Lower lobe of right lung (tissue), 2 donors: ENCODE measurements at regions not wholly inside any gene's neighbourhood (a gene's known extent, or its start where the extent isn't known, plus 50 kb on each side); places are given as distances from the start of the nearest gene placed in this dataset.

Experiments
- ATAC-seq, 2 donors: fragments of 200-7000 bp; cut with Tn5 transposase; one replicate each; pipeline ENCODE4 v1.9.1; 2020 to 2022; ENCODE audit warnings: mild to moderate bottlenecking in 2 of 2, moderate library complexity in 2 of 2
- DNase-seq: peaks from one replicate; pipeline ENCODE4 v3.0.0-alpha.2; 2020
- H3K27ac ChIP-seq: fragments of 200-600 bp; one replicate; pipeline ENCODE4 v1.8.0; 2022
- H3K27me3 ChIP-seq: fragments of 200-600 bp; one replicate; pipeline ENCODE4 v1.8.0; 2022; ENCODE audit warnings: low read depth
- H3K36me3 ChIP-seq: fragments of 200-600 bp; one replicate; pipeline ENCODE4 v1.8.0; 2022; ENCODE audit warnings: mild to moderate bottlenecking
- H3K4me1 ChIP-seq: fragments of 200-600 bp; one replicate; pipeline ENCODE4 v1.8.0; 2022
- H3K4me3 ChIP-seq: fragments of 200-600 bp; one replicate; pipeline ENCODE4 v1.8.0; 2022; ENCODE audit warnings: mild to moderate bottlenecking
- H3K9me3 ChIP-seq: fragments of 200-600 bp; one replicate; pipeline ENCODE4 v1.8.0; 2022
- intact Hi-C: fragments of 100-400 bp; cut with DNase I; formaldehyde crosslinking; loops from one replicate; pipeline ENCODE4 v1.11.0; 2022
- TF ChIP-seq, protein P1 (sequence below): fragments of 200-600 bp; IDR thresholded peaks from one replicate; pipeline ENCODE4 v1.8.0; 2022; ENCODE audit warnings: antibody characterized with exemption, mild to moderate bottlenecking
- donor health status: DM: no; HTN: yes; CAD: no; lungs with severe emphysema.

GRCh38 chr18:68355637-68356036 is 359.3 kb downstream of the TMX3 start:
- Histone ChIP-seq H3K4me1 (no peaks in the 10 kb centered on the region), H3K27me3 (no peaks in the 10 kb centered on the region), H3K36me3 (no peaks in the 10 kb centered on the region), H3K9me3 (peaks cover 4% of the 10 kb centered on the region), H3K4me3 (no peak overlapping the region), H3K27ac (no peak overlapping the region)
- intact Hi-C loops, result no loop called here
- DNase-seq, result no peak
- no peak for ATAC-seq
- TF ChIP-seq, protein P1, sequence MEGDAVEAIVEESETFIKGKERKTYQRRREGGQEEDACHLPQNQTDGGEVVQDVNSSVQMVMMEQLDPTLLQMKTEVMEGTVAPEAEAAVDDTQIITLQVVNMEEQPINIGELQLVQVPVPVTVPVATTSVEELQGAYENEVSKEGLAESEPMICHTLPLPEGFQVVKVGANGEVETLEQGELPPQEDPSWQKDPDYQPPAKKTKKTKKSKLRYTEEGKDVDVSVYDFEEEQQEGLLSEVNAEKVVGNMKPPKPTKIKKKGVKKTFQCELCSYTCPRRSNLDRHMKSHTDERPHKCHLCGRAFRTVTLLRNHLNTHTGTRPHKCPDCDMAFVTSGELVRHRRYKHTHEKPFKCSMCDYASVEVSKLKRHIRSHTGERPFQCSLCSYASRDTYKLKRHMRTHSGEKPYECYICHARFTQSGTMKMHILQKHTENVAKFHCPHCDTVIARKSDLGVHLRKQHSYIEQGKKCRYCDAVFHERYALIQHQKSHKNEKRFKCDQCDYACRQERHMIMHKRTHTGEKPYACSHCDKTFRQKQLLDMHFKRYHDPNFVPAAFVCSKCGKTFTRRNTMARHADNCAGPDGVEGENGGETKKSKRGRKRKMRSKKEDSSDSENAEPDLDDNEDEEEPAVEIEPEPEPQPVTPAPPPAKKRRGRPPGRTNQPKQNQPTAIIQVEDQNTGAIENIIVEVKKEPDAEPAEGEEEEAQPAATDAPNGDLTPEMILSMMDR, result no peak

- Histone ChIP-seq H3K9me3 (peaks cover 4% of the 10 kb centered on the region), H3K27ac (no peak overlapping the region), H3K27me3 (no peaks in the 10 kb centered on the region), H3K4me3 (no peak overlapping the region), H3K4me1 (no peaks in the 10 kb centered on the region), H3K36me3 (no peaks in the 10 kb centered on the region)
- ATAC-seq (no peak), DNase-seq (no peak)
- TF ChIP-seq, protein P1, result no peak
- intact Hi-C loops, result no loop called here
Observed at GRCh38 chr18:68354176-68354575, 360.7 kb downstream of the TMX3 start.

DNA sequence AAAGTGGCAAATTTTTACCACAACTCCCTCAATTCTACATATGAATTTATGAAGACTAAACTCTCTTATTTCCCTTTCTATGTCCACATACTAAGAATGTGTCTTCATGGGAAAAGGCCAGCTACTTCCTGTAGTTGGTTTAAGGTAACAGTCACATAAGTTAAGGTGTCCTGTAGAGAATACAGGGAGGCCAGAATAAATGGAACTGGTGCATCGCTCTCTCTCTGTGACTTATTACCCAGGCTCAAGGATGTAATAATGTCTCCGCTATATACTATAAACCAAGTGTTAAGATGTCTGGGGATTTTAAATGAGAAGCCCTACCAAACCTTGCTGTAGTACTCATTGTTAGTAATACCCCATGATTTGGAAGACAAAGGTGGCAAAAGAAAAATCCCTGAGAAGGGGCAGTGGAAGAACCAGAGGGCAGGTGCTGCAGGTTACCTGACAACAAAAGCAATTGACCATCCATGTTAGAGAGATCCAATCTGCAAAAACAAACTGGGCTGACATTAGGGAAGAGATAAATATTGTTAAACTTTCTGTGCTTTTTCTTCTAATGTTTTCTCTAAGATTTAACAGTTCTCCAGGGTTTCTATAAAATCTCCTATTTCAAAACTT is 372.8 kb downstream of the TMX3 start:
- no peak overlapping the region for H3K4me3 ChIP-seq
- no peaks in the 10 kb centered on the region for H3K4me1 ChIP-seq
- no peak overlapping the region for H3K27ac ChIP-seq
- TF ChIP-seq, protein P1, result no peak
- H3K9me3 ChIP-seq, result no peaks in the 10 kb centered on the region
- no peaks in the 10 kb centered on the region for H3K27me3 ChIP-seq
- no peak for DNase-seq
- no peaks in the 10 kb centered on the region for H3K36me3 ChIP-seq
- no peak for ATAC-seq
- intact Hi-C loops, result no loop called here

DNA sequence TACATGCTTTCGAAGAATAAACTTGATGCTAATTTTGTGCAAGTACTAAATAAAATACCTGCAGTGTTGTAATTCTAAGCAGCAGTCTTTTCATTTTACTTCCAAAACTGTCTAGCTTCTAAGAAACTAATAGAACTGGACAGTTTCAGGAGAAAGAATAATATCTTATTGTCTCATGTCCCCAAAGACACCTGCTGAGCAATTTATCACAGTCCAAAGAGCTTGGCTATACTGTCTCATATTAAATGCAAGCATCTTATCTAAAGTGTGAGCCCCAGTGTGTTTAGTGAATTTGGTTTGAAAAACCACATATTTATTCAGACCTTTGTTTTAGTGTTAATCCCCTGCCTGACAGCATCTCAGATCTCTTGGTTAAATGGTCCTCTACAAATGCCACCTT is 374.3 kb downstream of the TMX3 start:
- Histone ChIP-seq H3K36me3 (no peaks in the 10 kb centered on the region), H3K9me3 (no peaks in the 10 kb centered on the region), H3K27me3 (no peaks in the 10 kb centered on the region), H3K4me1 (no peaks in the 10 kb centered on the region), H3K4me3 (no peak overlapping the region), H3K27ac (no peak overlapping the region)
- intact Hi-C loops, result no loop called here
- ATAC-seq (no peak), DNase-seq (no peak)
- TF ChIP-seq, protein P1, result no peak

GRCh38 chr18:68330658-68331057 is 384.2 kb downstream of the TMX3 start:
- Histone ChIP-seq H3K4me1 (no peaks in the 10 kb centered on the region), H3K4me3 (no peak overlapping the region), H3K27me3 (no peaks in the 10 kb centered on the region), H3K36me3 (no peaks in the 10 kb centered on the region), H3K9me3 (no peaks in the 10 kb centered on the region), H3K27ac (no peak overlapping the region)
- ATAC-seq (no peak), DNase-seq (no peak)
- TF ChIP-seq, protein P1, result no peak
- intact Hi-C loops, result no loop called here

DNA sequence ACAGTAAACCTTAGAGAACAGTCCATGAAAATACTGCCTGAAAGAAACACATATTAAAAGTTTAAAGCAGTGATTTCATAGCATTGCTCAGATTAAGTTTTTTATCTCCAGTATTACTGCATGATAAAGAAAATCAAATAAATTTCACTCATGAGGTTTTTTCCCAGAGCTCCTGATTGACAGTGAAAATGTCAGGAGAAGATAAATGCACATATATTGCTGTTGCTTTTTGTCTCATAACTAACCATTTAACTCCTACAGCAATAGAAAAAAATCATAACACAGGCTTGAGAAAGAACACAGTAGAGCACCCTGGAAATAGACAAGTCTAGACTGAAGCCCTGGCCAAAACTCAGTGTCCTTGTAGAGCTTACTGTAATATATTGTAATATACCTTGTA is 391.0 kb downstream of the TMX3 start:
- no peaks in the 10 kb centered on the region for H3K36me3 ChIP-seq
- TF ChIP-seq, protein P1, result no peak
- H3K4me1 ChIP-seq, result no peaks in the 10 kb centered on the region
- no peaks in the 10 kb centered on the region for H3K9me3 ChIP-seq
- no peak overlapping the region for H3K27ac ChIP-seq
- no peak for DNase-seq
- no peaks in the 10 kb centered on the region for H3K27me3 ChIP-seq
- ATAC-seq, result no peak
- no peak overlapping the region for H3K4me3 ChIP-seq
- intact Hi-C loops, result no loop called here
